Smooth muscle cell (in vitro differentiated cells): ENCODE measurements at regions not wholly inside any gene's neighbourhood (a gene's known extent, or its start where the extent isn't known, plus 50 kb on each side); places are given as distances from the start of the nearest gene placed in this dataset.

Experiments used
- DNase-seq: peaks from one replicate; lab custom pipeline; 2025; ENCODE audit not compliant: unreplicated experiment; lab: John Stamatoyannopoulos, UW
- H2AFZ ChIP-seq: fragments of 200-600 bp; sonication (generic); 2 replicates; pipeline ENCODE4 v1.6.0; 2016; ENCODE audit warnings: antibody characterized with exemption, low read depth, mild to moderate bottlenecking
- H3F3A ChIP-seq: fragments of 200-600 bp; sonication (generic); 2 replicates; pipeline ENCODE4 v1.6.0; 2017; ENCODE audit warnings: antibody characterized with exemption, low read depth
- H3K27ac ChIP-seq: fragments of 200-600 bp; sonication (generic); 2 replicates; pipeline ENCODE4 v1.5.1; 2016; ENCODE audit warnings: low read depth, mild to moderate bottlenecking
- H3K27me3 ChIP-seq: fragments of 200-600 bp; sonication (generic); 2 replicates; pipeline ENCODE4 v1.6.1; 2016; ENCODE audit warnings: low read depth, mild to moderate bottlenecking
- H3K36me3 ChIP-seq: fragments of 200-600 bp; sonication (generic); 2 replicates; pipeline ENCODE4 v1.5.1; 2016; ENCODE audit warnings: low read depth
- H3K4me1 ChIP-seq: fragments of 200-600 bp; sonication (generic); 2 replicates; pipeline ENCODE4 v1.5.1; 2016; ENCODE audit warnings: low read depth
- H3K4me2 ChIP-seq: fragments of 200-600 bp; sonication (generic); 2 replicates; pipeline ENCODE4 v1.6.0; 2016; ENCODE audit warnings: mild to moderate bottlenecking
- H3K4me3 ChIP-seq: fragments of 200-600 bp; sonication (generic); 2 replicates; pipeline ENCODE4 v1.5.1; 2016; ENCODE audit warnings: mild to moderate bottlenecking
- H3K79me2 ChIP-seq: fragments of 200-600 bp; sonication (generic); 2 replicates; pipeline ENCODE4 v1.6.0; 2016; ENCODE audit warnings: low read depth, mild to moderate bottlenecking
- H3K9ac ChIP-seq: fragments of 200-600 bp; sonication (generic); 2 replicates; pipeline ENCODE4 v1.6.0; 2016; ENCODE audit warnings: low read depth
- H3K9me3 ChIP-seq: fragments of 200-600 bp; sonication (generic); replicated peaks from 2 replicates; pipeline ENCODE4 v1.5.1; 2016; ENCODE audit warnings: low read depth
- H4K20me1 ChIP-seq: fragments of 200-600 bp; sonication (generic); 2 replicates; pipeline ENCODE4 v1.6.0; 2016; ENCODE audit warnings: low read depth
- WGBS: methylation state at CpG from one replicate; pipeline ENCODE4 v1.1.7; 2016; ENCODE audit warnings: low lambda C conversion rate; 5-methylcytosine and 5-hydroxymethylcytosine counted together
- TF ChIP-seq, protein P1 (sequence below): fragments of 200-600 bp; sonication (generic); IDR thresholded peaks from 2 replicates; pipeline ENCODE4 v1.5.1; 2017; ENCODE audit warnings: borderline replicate concordance, mild to moderate bottlenecking, antibody characterized with exemption; ENCODE audit not compliant: insufficient read depth, poor library complexity, severe bottlenecking

- no peak overlapping the region for H3K27ac ChIP-seq
- no peaks in the 10 kb centered on the region for H3K9me3 ChIP-seq
- no peaks in the 10 kb centered on the region for H4K20me1 ChIP-seq
- WGBS: 70% methylated on average over 4 of the region's 4 CpGs
- H3K9ac ChIP-seq: no peak overlapping the region
- no peak overlapping the region for H3K4me3 ChIP-seq
- H3K27me3 ChIP-seq: no peaks in the 10 kb centered on the region
- no peak for DNase-seq
- H3K36me3 ChIP-seq: no peaks in the 10 kb centered on the region
- no peaks in the 10 kb centered on the region for H3F3A ChIP-seq
- H3K79me2 ChIP-seq: no peaks in the 10 kb centered on the region
- no peaks in the 10 kb centered on the region for H3K4me1 ChIP-seq
- TF ChIP-seq, protein P1, sequence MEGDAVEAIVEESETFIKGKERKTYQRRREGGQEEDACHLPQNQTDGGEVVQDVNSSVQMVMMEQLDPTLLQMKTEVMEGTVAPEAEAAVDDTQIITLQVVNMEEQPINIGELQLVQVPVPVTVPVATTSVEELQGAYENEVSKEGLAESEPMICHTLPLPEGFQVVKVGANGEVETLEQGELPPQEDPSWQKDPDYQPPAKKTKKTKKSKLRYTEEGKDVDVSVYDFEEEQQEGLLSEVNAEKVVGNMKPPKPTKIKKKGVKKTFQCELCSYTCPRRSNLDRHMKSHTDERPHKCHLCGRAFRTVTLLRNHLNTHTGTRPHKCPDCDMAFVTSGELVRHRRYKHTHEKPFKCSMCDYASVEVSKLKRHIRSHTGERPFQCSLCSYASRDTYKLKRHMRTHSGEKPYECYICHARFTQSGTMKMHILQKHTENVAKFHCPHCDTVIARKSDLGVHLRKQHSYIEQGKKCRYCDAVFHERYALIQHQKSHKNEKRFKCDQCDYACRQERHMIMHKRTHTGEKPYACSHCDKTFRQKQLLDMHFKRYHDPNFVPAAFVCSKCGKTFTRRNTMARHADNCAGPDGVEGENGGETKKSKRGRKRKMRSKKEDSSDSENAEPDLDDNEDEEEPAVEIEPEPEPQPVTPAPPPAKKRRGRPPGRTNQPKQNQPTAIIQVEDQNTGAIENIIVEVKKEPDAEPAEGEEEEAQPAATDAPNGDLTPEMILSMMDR: no peak
- no peak overlapping the region for H3K4me2 ChIP-seq
- no peak overlapping the region for H2AFZ ChIP-seq
Observed at GRCh38 chr13:84200971-84201370, 318.7 kb upstream of the SLITRK1 start.

DNA sequence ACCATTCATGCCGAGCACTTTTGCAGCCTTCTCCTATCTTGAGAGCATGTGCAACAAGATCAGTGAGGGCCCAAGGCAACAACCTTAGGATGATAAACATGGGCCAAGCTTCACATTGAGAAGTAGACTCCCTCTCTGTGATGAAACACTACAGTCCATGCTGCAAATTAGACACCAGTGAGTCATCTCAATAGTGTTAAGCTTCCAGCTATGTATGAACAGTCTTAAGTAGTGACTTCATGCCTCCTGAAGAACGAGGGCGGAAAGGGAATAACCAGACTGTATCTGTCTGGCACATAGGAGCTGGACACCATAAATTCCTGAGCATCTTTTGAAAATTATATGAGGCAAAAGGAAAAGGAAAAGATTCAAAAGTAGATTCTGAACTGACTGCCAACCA lies 309.9 kb upstream of the SLITRK1 start:
- Histone ChIP-seq H3F3A (peaks cover 7% of the 10 kb centered on the region), H2AFZ (no peak overlapping the region), H3K79me2 (no peaks in the 10 kb centered on the region), H3K27ac (peak overlapping the region; percentile 73), H3K36me3 (no peaks in the 10 kb centered on the region), H3K4me2 (peak overlapping the region; percentile 23), H3K9me3 (no peaks in the 10 kb centered on the region), H3K4me3 (no peak overlapping the region), H3K4me1 (no peaks in the 10 kb centered on the region), H3K9ac (no peak overlapping the region), H4K20me1 (no peaks in the 10 kb centered on the region), H3K27me3 (no peaks in the 10 kb centered on the region)
- DNase-seq: no peak
- TF ChIP-seq, protein P1: no peak
- 2% methylated on average over 3 of the region's 3 CpGs for WGBS

DNA sequence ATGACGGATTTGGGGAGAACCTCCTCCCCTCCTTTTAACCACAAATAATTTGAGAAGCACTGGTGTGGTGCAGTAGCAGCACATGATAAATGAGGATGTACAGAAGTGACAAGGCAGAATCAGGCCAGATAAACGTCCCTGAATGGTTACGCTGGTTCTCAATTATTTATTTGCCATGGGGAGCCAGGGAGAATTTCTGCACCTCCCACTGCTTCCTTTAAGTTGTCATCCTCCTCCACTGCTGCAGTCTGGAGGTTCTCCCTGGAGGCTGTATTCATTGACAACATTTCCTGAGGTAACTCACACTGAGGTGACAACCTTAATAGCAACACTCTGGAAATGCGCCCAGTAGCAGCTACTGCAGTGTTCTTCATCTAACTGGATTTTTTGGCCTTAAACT lies 308.9 kb upstream of the SLITRK1 start:
- Histone ChIP-seq H3K4me1 (no peaks in the 10 kb centered on the region), H4K20me1 (no peaks in the 10 kb centered on the region), H3K36me3 (no peaks in the 10 kb centered on the region), H3K27me3 (no peaks in the 10 kb centered on the region), H2AFZ (no peak overlapping the region), H3K4me3 (no peak overlapping the region), H3K4me2 (no peak overlapping the region), H3K27ac (peak overlapping the region; percentile 73), H3K9me3 (no peaks in the 10 kb centered on the region), H3F3A (peaks cover 7% of the 10 kb centered on the region), H3K79me2 (no peaks in the 10 kb centered on the region), H3K9ac (no peak overlapping the region)
- DNase-seq: no peak
- TF ChIP-seq, protein P1: no peak
- 69% methylated on average over 4 of the region's 4 CpGs for WGBS

- no peak overlapping the region for H3K4me2 ChIP-seq
- WGBS: 93% methylated on average over 1 of the region's 1 CpG
- H3K4me1 ChIP-seq: no peaks in the 10 kb centered on the region
- no peak for DNase-seq
- H3K27me3 ChIP-seq: no peaks in the 10 kb centered on the region
- H3K36me3 ChIP-seq: no peaks in the 10 kb centered on the region
- no peaks in the 10 kb centered on the region for H3K9me3 ChIP-seq
- no peaks in the 10 kb centered on the region for H3K79me2 ChIP-seq
- H3K9ac ChIP-seq: no peak overlapping the region
- no peaks in the 10 kb centered on the region for H4K20me1 ChIP-seq
- peaks cover under 1% of the 10 kb centered on the region for H3F3A ChIP-seq
- H2AFZ ChIP-seq: no peak overlapping the region
- H3K4me3 ChIP-seq: no peak overlapping the region
- H3K27ac ChIP-seq: no peak overlapping the region
- TF ChIP-seq, protein P1: no peak
Observed at GRCh38 chr13:84187626-84188025, 305.4 kb upstream of the SLITRK1 start.
